Neural cell (in vitro differentiated cells): ENCODE measurements at regions not wholly inside any gene's neighbourhood (a gene's known extent, or its start where the extent isn't known, plus 50 kb on each side); places are given as distances from the start of the nearest gene placed in this dataset.

Experiments
- CTCF ChIP-seq: fragments of 450-650 bp; IDR thresholded peaks from 2 replicates; pipeline ENCODE4 v1.5.1; 2014; ENCODE audit warnings: antibody characterized with exemption, mild to moderate bottlenecking, moderate library complexity; ENCODE audit not compliant: poor library complexity, severe bottlenecking
- EP300 ChIP-seq: fragments of 450-650 bp; conservative IDR thresholded peaks from 2 replicates; pipeline ENCODE4 v1.6.1; 2014; ENCODE audit warnings: antibody characterized with exemption, mild to moderate bottlenecking, moderate library complexity; ENCODE audit not compliant: poor library complexity, severe bottlenecking
- EZH2 ChIP-seq: fragments of 200-600, 300-800 bp; shearing (Covaris generic), sonication (generic); IDR thresholded peaks from 2 replicates; pipeline ENCODE4 v1.6.1; 2014; ENCODE audit warnings: antibody characterized with exemption, low read length, borderline replicate concordance, mild to moderate bottlenecking; ENCODE audit not compliant: insufficient read depth, poor library complexity, severe bottlenecking
- POLR2AphosphoS5 ChIP-seq: IDR thresholded peaks from 2 replicates; pipeline ENCODE4 v1.6.1; 2012
- RAD21 ChIP-seq: fragments of 450-650 bp; conservative IDR thresholded peaks from 2 replicates; pipeline ENCODE4 v1.6.1; 2014; ENCODE audit warnings: antibody characterized with exemption, mild to moderate bottlenecking, moderate library complexity
- REST ChIP-seq: IDR thresholded peaks from 2 replicates; pipeline ENCODE4 v1.6.1; 2012; ENCODE audit warnings: borderline replicate concordance
- SMC3 ChIP-seq: fragments of 450-650 bp; conservative IDR thresholded peaks from 2 replicates; pipeline ENCODE4 v1.6.1; 2014; ENCODE audit warnings: antibody characterized with exemption, mild to moderate bottlenecking, moderate library complexity; ENCODE audit not compliant: poor library complexity
- TAF1 ChIP-seq: IDR thresholded peaks from 2 replicates; pipeline ENCODE4 v1.6.1; 2012; ENCODE audit warnings: low read depth

- no peak for TF ChIP-seq CTCF
- no peak for TF ChIP-seq EZH2
- TF ChIP-seq RAD21: no peak
- TF ChIP-seq EP300: no peak
- TF ChIP-seq REST: no peak
- TF ChIP-seq SMC3: no peak
- no peak for TF ChIP-seq TAF1
- no peak for TF ChIP-seq POLR2AphosphoS5
Measured at GRCh38 chr2:10216677-10217488, 85.8 kb upstream of the HPCAL1 start.
